ENCODE measurements at regions not wholly inside any gene's neighbourhood (a gene's known extent, or its start where the extent isn't known, plus 50 kb on each side); places are given as distances from the start of the nearest gene placed in this dataset.

DNA sequence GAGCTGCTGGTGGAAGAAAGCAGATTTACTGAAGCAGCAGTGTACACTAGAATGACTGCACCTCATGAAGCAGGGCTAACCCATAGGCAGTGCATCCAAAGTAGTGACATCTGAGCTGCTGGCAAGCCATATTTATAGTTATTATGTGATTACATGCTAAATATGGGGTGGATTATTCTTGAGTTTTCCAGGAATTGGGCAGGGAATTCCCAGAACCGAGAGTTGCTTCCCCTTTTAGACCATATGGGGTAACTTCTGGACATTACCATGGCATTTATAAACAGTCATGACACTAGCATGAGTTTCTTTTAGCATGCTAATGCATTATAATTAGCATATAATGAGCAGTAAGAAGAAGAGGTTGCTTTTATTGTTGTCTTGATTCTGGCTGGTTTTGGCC, 665.8 kb upstream of the POU3F4 start:
- Histone ChIP-seq H3K27ac (ENCODE audit: control insufficient read depth, insufficient read depth) (no peak overlapping the region), H3K27me3 (replicated peaks in 1 of 2; ENCODE audit: control insufficient read depth in 2 of 2, insufficient read depth in 2 of 2, low read length in 1 of 2) (no peaks in the 10 kb centered on the region), H3K9me3 (replicated peaks; ENCODE audit: control insufficient read depth, insufficient read depth, low read length) (no peaks in the 10 kb centered on the region), H4K20me1 (ENCODE audit: control insufficient read depth, insufficient read depth) (no peaks in the 10 kb centered on the region), H3K4me2 (ENCODE audit: control insufficient read depth, insufficient read depth) (no peak overlapping the region), H3K4me3 (no peak overlapping the region), H3K79me2 (ENCODE audit: control insufficient read depth, insufficient read depth, low read length) (no peaks in the 10 kb centered on the region), H3K9ac (ENCODE audit: control insufficient read depth, insufficient read depth, low read length) (no peak overlapping the region), H3K36me3 (ENCODE audit: control insufficient read depth in 2 of 2, insufficient read depth in 2 of 2, low read length in 1 of 2) (no peaks in the 10 kb centered on the region), H3K4me1 (ENCODE audit: control insufficient read depth, insufficient read depth, low read length) (no peaks in the 10 kb centered on the region), H2AFZ (ENCODE audit: control insufficient read depth, low read depth, low read length) (no peak overlapping the region)
- 4% methylated on average over 1 of the region's 1 CpG for WGBS (ENCODE audit: insufficient coverage, insufficient replicate concordance, low lambda C conversion rate, missing lambda C conversion rate)
- no peak for FAIRE-seq
- POLR2A ChIA-PET: interaction anchor here (0.6 to 1.0 kb wide), 2 partner anchors 27 to 56 kb away, joined by 3 to 4 read pairs; no protein-coding TSS in a partner anchor
- intact Hi-C loops (cut with micrococcal nuclease; ENCODE audit: unreplicated experiment): no loop called here
- BruUV-seq (replicated peaks): no TSS peak
- SMC1A ChIA-PET (ENCODE audit: uncharacterized antibody, unreplicated experiment): no interaction called here
- TF ChIP-seq, protein P1, sequence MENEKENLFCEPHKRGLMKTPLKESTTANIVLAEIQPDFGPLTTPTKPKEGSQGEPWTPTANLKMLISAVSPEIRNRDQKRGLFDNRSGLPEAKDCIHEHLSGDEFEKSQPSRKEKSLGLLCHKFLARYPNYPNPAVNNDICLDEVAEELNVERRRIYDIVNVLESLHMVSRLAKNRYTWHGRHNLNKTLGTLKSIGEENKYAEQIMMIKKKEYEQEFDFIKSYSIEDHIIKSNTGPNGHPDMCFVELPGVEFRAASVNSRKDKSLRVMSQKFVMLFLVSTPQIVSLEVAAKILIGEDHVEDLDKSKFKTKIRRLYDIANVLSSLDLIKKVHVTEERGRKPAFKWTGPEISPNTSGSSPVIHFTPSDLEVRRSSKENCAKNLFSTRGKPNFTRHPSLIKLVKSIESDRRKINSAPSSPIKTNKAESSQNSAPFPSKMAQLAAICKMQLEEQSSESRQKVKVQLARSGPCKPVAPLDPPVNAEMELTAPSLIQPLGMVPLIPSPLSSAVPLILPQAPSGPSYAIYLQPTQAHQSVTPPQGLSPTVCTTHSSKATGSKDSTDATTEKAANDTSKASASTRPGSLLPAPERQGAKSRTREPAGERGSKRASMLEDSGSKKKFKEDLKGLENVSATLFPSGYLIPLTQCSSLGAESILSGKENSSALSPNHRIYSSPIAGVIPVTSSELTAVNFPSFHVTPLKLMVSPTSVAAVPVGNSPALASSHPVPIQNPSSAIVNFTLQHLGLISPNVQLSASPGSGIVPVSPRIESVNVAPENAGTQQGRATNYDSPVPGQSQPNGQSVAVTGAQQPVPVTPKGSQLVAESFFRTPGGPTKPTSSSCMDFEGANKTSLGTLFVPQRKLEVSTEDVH (IDR thresholded peaks at IDR 0.05; ENCODE audit: low read depth, partially characterized antibody): no peak
- TF ChIP-seq, protein P2, sequence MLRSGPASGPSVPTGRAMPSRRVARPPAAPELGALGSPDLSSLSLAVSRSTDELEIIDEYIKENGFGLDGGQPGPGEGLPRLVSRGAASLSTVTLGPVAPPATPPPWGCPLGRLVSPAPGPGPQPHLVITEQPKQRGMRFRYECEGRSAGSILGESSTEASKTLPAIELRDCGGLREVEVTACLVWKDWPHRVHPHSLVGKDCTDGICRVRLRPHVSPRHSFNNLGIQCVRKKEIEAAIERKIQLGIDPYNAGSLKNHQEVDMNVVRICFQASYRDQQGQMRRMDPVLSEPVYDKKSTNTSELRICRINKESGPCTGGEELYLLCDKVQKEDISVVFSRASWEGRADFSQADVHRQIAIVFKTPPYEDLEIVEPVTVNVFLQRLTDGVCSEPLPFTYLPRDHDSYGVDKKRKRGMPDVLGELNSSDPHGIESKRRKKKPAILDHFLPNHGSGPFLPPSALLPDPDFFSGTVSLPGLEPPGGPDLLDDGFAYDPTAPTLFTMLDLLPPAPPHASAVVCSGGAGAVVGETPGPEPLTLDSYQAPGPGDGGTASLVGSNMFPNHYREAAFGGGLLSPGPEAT (IDR thresholded peaks at IDR 0.05; ENCODE audit: low read depth): no peak
- TF ChIP-seq, protein P3, sequence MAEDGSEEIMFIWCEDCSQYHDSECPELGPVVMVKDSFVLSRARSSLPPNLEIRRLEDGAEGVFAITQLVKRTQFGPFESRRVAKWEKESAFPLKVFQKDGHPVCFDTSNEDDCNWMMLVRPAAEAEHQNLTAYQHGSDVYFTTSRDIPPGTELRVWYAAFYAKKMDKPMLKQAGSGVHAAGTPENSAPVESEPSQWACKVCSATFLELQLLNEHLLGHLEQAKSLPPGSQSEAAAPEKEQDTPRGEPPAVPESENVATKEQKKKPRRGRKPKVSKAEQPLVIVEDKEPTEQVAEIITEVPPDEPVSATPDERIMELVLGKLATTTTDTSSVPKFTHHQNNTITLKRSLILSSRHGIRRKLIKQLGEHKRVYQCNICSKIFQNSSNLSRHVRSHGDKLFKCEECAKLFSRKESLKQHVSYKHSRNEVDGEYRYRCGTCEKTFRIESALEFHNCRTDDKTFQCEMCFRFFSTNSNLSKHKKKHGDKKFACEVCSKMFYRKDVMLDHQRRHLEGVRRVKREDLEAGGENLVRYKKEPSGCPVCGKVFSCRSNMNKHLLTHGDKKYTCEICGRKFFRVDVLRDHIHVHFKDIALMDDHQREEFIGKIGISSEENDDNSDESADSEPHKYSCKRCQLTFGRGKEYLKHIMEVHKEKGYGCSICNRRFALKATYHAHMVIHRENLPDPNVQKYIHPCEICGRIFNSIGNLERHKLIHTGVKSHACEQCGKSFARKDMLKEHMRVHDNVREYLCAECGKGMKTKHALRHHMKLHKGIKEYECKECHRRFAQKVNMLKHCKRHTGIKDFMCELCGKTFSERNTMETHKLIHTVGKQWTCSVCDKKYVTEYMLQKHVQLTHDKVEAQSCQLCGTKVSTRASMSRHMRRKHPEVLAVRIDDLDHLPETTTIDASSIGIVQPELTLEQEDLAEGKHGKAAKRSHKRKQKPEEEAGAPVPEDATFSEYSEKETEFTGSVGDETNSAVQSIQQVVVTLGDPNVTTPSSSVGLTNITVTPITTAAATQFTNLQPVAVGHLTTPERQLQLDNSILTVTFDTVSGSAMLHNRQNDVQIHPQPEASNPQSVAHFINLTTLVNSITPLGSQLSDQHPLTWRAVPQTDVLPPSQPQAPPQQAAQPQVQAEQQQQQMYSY (CRISPR knock-in tag; IDR thresholded peaks at IDR 0.05): no peak
- TF ChIP-seq TAF1 (IDR thresholded peaks at IDR 0.05; ENCODE audit: borderline replicate concordance, low read depth, low read length) (no peak), HDAC2 (IDR thresholded peaks at IDR 0.05) (no peak), BMI1 (IDR thresholded peaks at IDR 0.05; ENCODE audit: borderline replicate concordance) (no peak), HDAC6 (IDR thresholded peaks at IDR 0.05; ENCODE audit: unreplicated experiment) (no peak)
- in situ Hi-C loops (cut with MboI): no loop called here
- no peak for ATAC-seq
- CTCF ChIA-PET: no interaction called here
- DNase-seq (ENCODE audit: low read depth, low spot score): no peak
- RAD21 ChIA-PET (ENCODE audit: unreplicated experiment): no interaction called here
